ENCODE measurements at regions not wholly inside any gene's neighbourhood (a gene's known extent, or its start where the extent isn't known, plus 50 kb on each side); places are given as distances from the start of the nearest gene placed in this dataset.

GRCh38 chr17:54849660-54850059, 51.0 kb upstream of the TOM1L1 start:
- TF ChIP-seq GATA2 (IDR thresholded peaks at IDR 0.05; ENCODE audit: low read depth, low read length) = no peak
- TF ChIP-seq GATA3 (IDR thresholded peaks at IDR 0.05; ENCODE audit: low read depth, low read length) = no peak
